ENCODE measurements at regions not wholly inside any gene's neighbourhood (a gene's known extent, or its start where the extent isn't known, plus 50 kb on each side); places are given as distances from the start of the nearest gene placed in this dataset.

GRCh38 chr6:74768738-74769137, 437.1 kb downstream of the COL12A1 start (continued):
- no peak for TF ChIP-seq ETS1 (IDR thresholded peaks at IDR 0.05)
- no peak for TF ChIP-seq ZNF462 (CRISPR knock-in tag; IDR thresholded peaks at IDR 0.05)

- Histone ChIP-seq H3K9me2 (ENCODE audit: insufficient read depth) (0 out of 2 replicates have a peak, but pooled peaks cover 2% of the 10 kb centered on the region), H3K79me2 (replicated peaks; ENCODE audit: insufficient read depth) (no peaks in the 10 kb centered on the region), H3F3A (replicated peaks; ENCODE audit: low read depth) (no peaks in the 10 kb centered on the region), H3K4me3 (no peak overlapping the region), H3K27me3 (ENCODE audit: insufficient read depth) (no peaks in the 10 kb centered on the region), H3K4me1 (ENCODE audit: insufficient read depth) (no peaks in the 10 kb centered on the region), H4K20me1 (replicated peaks; ENCODE audit: insufficient read depth) (no peaks in the 10 kb centered on the region), H3K4me2 (no peak overlapping the region), H2AFZ (no peak overlapping the region), H3K36me3 (ENCODE audit: insufficient read depth) (no peaks in the 10 kb centered on the region), H3K27ac (ENCODE audit: low read depth) (no peak overlapping the region)
- no peak overlapping the region for H3K4me3 Mint-ChIP-seq
- no peak for TF ChIP-seq CTCF (conservative IDR thresholded peaks at IDR 0.05; ENCODE audit: low read depth in 2 of 2)
- no peaks in the 10 kb centered on the region for H3K36me3 Mint-ChIP-seq (ENCODE audit: low read depth)
- peaks cover 6% of the 10 kb centered on the region; the same call in 2 of the 3 replicates for H3K4me1 Mint-ChIP-seq
- no peaks in the 10 kb centered on the region for H3K9me3 Mint-ChIP-seq
- no peak overlapping the region for H3K27ac Mint-ChIP-seq
- peaks cover 2% of the 10 kb centered on the region for H3K27me3 Mint-ChIP-seq (ENCODE audit: insufficient read depth, low read depth, poor library complexity)
- ATAC-seq, result no peak
- no peak for DNase-seq (ENCODE audit: low spot score)
These were observed 437.7 kb downstream of the COL12A1 start for GRCh38 chr6:74768120-74768519.

Data from GM23338 (cell line).